ENCODE measurements at regions not wholly inside any gene's neighbourhood (a gene's known extent, or its start where the extent isn't known, plus 50 kb on each side); places are given as distances from the start of the nearest gene placed in this dataset.

- no peak for TF ChIP-seq CTCF (conservative IDR thresholded peaks at IDR 0.05 in 1 of 2, IDR thresholded peaks at IDR 0.05 in 1 of 2; ENCODE audit: extremely low read depth in 1 of 2, insufficient read depth in 1 of 2, low read depth in 1 of 2, low read length in 2 of 2)
- TF ChIP-seq EZH2 (IDR thresholded peaks at IDR 0.05; ENCODE audit: borderline replicate concordance, low read length) = no peak
These were observed 229.9 kb downstream of the PAPSS1 start for GRCh38 chr4:107490116-107490515.

Data from mammary epithelial cell (primary cell).